ENCODE measurements at regions not wholly inside any gene's neighbourhood (a gene's known extent, or its start where the extent isn't known, plus 50 kb on each side); places are given as distances from the start of the nearest gene placed in this dataset.
"Not testable (repeated sequence)": the region's sequence is repeated elsewhere in the genome, so short reads cannot be mapped to it uniquely, and the experiment has no call there.

GRCh38 chr2:234719116-234719716 lies 222.3 kb upstream of the ARL4C start:
- no peak for DNase-seq

GRCh38 chr2:234716271-234716670 lies 219.4 kb upstream of the ARL4C start:
- no peak for DNase-seq

GRCh38 chr2:234715671-234716250 lies 218.9 kb upstream of the ARL4C start:
- DNase-seq = no peak

GRCh38 chr2:234714711-234715110 lies 217.8 kb upstream of the ARL4C start:
- DNase-seq = no peak

- no peak for DNase-seq
Observed at GRCh38 chr2:234712421-234712935, 215.6 kb upstream of the ARL4C start.

- no peak for DNase-seq
Observed at GRCh38 chr2:234711308-234711707, 214.4 kb upstream of the ARL4C start.

- no peak for DNase-seq
Observed at GRCh38 chr2:234710587-234710986, 213.7 kb upstream of the ARL4C start.

GRCh38 chr2:234710066-234710465 lies 213.2 kb upstream of the ARL4C start:
- no peak for DNase-seq

- DNase-seq = no peak
Observed at GRCh38 chr2:234708717-234709116, 211.8 kb upstream of the ARL4C start.

GRCh38 chr2:234708091-234708683 lies 211.3 kb upstream of the ARL4C start:
- DNase-seq = no peak

- no peak for DNase-seq
Observed at GRCh38 chr2:234706086-234706485, 209.2 kb upstream of the ARL4C start.

GRCh38 chr2:234705108-234705507 lies 208.2 kb upstream of the ARL4C start:
- DNase-seq = peak; percentile 26

- DNase-seq = no peak
Observed at GRCh38 chr2:234703258-234703657, 206.4 kb upstream of the ARL4C start.

GRCh38 chr2:234702731-234703225 lies 205.9 kb upstream of the ARL4C start:
- no peak for DNase-seq

- no peak for DNase-seq
Observed at GRCh38 chr2:234701841-234702240, 205.0 kb upstream of the ARL4C start.

- DNase-seq = no peak
Observed at GRCh38 chr2:234701421-234701820, 204.5 kb upstream of the ARL4C start.

- DNase-seq = no peak
Observed at GRCh38 chr2:234699456-234699855, 202.6 kb upstream of the ARL4C start.

GRCh38 chr2:234697300-234697876 lies 200.5 kb upstream of the ARL4C start:
- DNase-seq = not testable (repeated sequence)

GRCh38 chr2:234695981-234696380 lies 199.1 kb upstream of the ARL4C start:
- no peak for DNase-seq

- peak; percentile 79 for DNase-seq
Observed at GRCh38 chr2:234694244-234695013, 197.5 kb upstream of the ARL4C start.

GRCh38 chr2:234693681-234694190 lies 196.9 kb upstream of the ARL4C start:
- DNase-seq = not testable (repeated sequence)

GRCh38 chr2:234693191-234693590 lies 196.3 kb upstream of the ARL4C start:
- not testable (repeated sequence) for DNase-seq
